Ovary (tissue), 7 donors: ENCODE measurements at regions not wholly inside any gene's neighbourhood (a gene's known extent, or its start where the extent isn't known, plus 50 kb on each side); places are given as distances from the start of the nearest gene placed in this dataset.

Source experiments
- DNase-seq, 5 donors: peaks; one replicate each; pipeline ENCODE4 v3.0.0-alpha.2; 2019 to 2020
- H3K27ac ChIP-seq, 2 donors: fragments of 200-600 bp; one replicate each; pipeline versions ENCODE4 v1.5.1 to v1.8.0; 2019 to 2022
- H3K27me3 ChIP-seq: fragments of 200-600 bp; one replicate; pipeline ENCODE4 v1.8.0; 2022
- H3K36me3 ChIP-seq: fragments of 200-600 bp; sonication (generic); one replicate; pipeline ENCODE4 v1.5.1; 2019
- H3K4me1 ChIP-seq: one replicate; pipeline ENCODE4 v1.8.1; 2013; ENCODE audit warnings: mild to moderate bottlenecking, moderate library complexity; ENCODE audit not compliant: insufficient read depth
- H3K4me3 ChIP-seq: fragments of 200-600 bp; sonication (generic); one replicate; pipeline ENCODE4 v1.5.1; 2017
- H3K9me3 ChIP-seq, 2 donors: fragments of 200-600 bp in 1 of 2; sonication (generic) in 1 of 2; one replicate each; pipeline versions ENCODE4 v1.5.1 to v1.8.1; 2013 to 2019; ENCODE audit warnings: mild to moderate bottlenecking in 1 of 2, moderate library complexity in 1 of 2
- EP300 ChIP-seq: sonication (generic); formaldehyde crosslinking; IDR thresholded peaks from one replicate; pipeline ENCODE4 v1.6.1; 2017; ENCODE audit warnings: antibody characterized with exemption
- POLR2A ChIP-seq: fragments of 450-650 bp; IDR thresholded peaks from one replicate; pipeline ENCODE4 v1.6.1; 2017; ENCODE audit warnings: antibody characterized with exemption, mild to moderate bottlenecking, moderate library complexity
- WGBS, 3 donors: extraction: QIAGEN DNeasy Blood & Tissue Kit in 1 of 3; methylation state at CpG; one replicate each; pipeline versions ENCODE4 v1.1.5 to v1.1.7; 2013 to 2017; 5-methylcytosine and 5-hydroxymethylcytosine counted together
- intact Hi-C, 4 donors: fragments of 100-400 bp; cut with DNase I; formaldehyde crosslinking; loops; one replicate each; pipeline versions ENCODE4 v1.11.0 to v1.15.1; 2022 to 2023
- TF ChIP-seq, protein P1 (sequence below), 3 donors: fragments of 450-650 bp in 2 of 3; fragments of 200-600 bp in 1 of 3; IDR thresholded peaks; one replicate each; pipeline versions ENCODE4 v1.5.1 to v1.8.0; 2016 to 2022; ENCODE audit warnings: antibody characterized with exemption in 3 of 3, mild to moderate bottlenecking in 1 of 3
- donor health status: DM: no; HTN: no; CAD: no; lungs with moderate emphysema.
- donor health status: DM: no; HTN: no; CAD: no.
- donor health status: Bipolar disorder and iron deficiency.
- donor health status: DM: no; HTN: no; CAD: no.
- donor health status: DM: yes; HTN: yes; CAD: no.

- Histone ChIP-seq H3K9me3 (no peaks in the 10 kb centered on the region), H3K27me3 (no peaks in the 10 kb centered on the region), H3K27ac (no peak overlapping the region), H3K4me3 (no peak overlapping the region), H3K4me1 (peaks cover 6% of the 10 kb centered on the region), H3K36me3 (no peaks in the 10 kb centered on the region)
- no peak for TF ChIP-seq EP300
- TF ChIP-seq, protein P1, sequence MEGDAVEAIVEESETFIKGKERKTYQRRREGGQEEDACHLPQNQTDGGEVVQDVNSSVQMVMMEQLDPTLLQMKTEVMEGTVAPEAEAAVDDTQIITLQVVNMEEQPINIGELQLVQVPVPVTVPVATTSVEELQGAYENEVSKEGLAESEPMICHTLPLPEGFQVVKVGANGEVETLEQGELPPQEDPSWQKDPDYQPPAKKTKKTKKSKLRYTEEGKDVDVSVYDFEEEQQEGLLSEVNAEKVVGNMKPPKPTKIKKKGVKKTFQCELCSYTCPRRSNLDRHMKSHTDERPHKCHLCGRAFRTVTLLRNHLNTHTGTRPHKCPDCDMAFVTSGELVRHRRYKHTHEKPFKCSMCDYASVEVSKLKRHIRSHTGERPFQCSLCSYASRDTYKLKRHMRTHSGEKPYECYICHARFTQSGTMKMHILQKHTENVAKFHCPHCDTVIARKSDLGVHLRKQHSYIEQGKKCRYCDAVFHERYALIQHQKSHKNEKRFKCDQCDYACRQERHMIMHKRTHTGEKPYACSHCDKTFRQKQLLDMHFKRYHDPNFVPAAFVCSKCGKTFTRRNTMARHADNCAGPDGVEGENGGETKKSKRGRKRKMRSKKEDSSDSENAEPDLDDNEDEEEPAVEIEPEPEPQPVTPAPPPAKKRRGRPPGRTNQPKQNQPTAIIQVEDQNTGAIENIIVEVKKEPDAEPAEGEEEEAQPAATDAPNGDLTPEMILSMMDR (IDR thresholded peaks at IDR 0.05), result no peak
- no peak for TF ChIP-seq POLR2A
- DNase-seq, result no peak
- intact Hi-C loops, result no loop called here
- WGBS, 3 donors, result 11 to 18% (median 15%) methylated on average over 1 of the region's 1 CpG
Measured at GRCh38 chr2:224242561-224242960, 159.3 kb downstream of the FAM124B start.

DNA sequence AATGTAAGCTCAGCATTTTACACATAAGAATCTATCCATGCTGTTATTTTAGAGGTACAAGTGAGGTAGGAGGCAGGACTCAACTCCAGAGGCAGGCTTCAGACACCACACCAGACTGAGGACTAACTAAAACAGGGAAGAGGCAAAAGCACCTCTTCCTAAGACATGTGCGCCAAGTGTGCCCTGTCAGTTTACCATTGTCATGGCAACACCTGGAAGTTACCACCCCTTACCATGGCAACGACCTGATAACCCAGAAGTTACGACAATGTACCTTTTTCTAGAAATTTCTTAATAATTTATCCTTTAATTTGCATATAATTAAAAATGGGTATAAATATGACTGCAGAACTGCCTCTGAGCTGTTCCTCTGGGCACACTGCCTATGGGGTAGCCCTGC is 160.1 kb downstream of the FAM124B start:
- WGBS, 3 donors, result 82 to 86% (median 84%) methylated on average over 3 of the region's 3 CpGs
- H3K4me1 ChIP-seq, result peaks cover 6% of the 10 kb centered on the region
- no peak for DNase-seq
- no peaks in the 10 kb centered on the region for H3K9me3 ChIP-seq
- no peak overlapping the region for H3K4me3 ChIP-seq
- no peak for TF ChIP-seq EP300
- H3K27ac ChIP-seq, result no peak overlapping the region
- intact Hi-C loops, result no loop called here
- no peaks in the 10 kb centered on the region for H3K36me3 ChIP-seq
- H3K27me3 ChIP-seq, result no peaks in the 10 kb centered on the region

DNA sequence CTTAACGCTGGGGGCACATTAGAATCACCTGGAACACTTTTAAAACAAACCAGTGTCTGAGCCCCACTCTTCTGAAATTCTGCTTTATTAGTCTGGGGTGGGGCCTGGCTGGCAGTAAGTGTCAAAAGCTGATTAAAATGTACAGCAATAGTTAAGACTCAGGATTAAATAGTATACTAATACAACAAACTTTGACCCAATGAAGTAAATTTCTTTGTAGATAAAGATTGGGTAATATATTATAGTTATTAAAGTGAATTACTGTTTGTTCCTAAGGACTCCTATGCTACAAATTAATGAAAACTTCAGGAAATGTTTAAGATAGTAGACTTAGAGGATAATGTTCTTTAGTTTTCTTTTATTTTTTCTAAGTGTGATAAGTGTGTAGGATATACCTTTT is 160.9 kb downstream of the FAM124B start:
- Histone ChIP-seq H3K36me3 (no peaks in the 10 kb centered on the region), H3K9me3 (no peaks in the 10 kb centered on the region), H3K4me1 (peaks cover 6% of the 10 kb centered on the region), H3K4me3 (no peak overlapping the region), H3K27ac (peak overlapping the region in 1 of 2 donors; percentile 11), H3K27me3 (no peaks in the 10 kb centered on the region)
- no peak for DNase-seq
- intact Hi-C loops, result no loop called here
- 9 to 20% (median 15%) methylated on average over 1 of the region's 1 CpG for WGBS, 3 donors
- TF ChIP-seq POLR2A (no peak), EP300 (no peak)
- TF ChIP-seq, protein P1 (IDR thresholded peaks at IDR 0.05), result no peak

GRCh38 chr2:224223851-224224555 is 177.9 kb downstream of the FAM124B start:
- H3K4me1 ChIP-seq, result peaks cover 6% of the 10 kb centered on the region
- 32 to 39% (median 37%) methylated on average over 2 of the region's 2 CpGs for WGBS, 3 donors
- H3K36me3 ChIP-seq, result no peaks in the 10 kb centered on the region
- no peak for DNase-seq
- H3K9me3 ChIP-seq, result no peaks in the 10 kb centered on the region
- no peaks in the 10 kb centered on the region for H3K27me3 ChIP-seq
- intact Hi-C loops, result no loop called here
- peak overlapping the region in 1 of 2 donors; percentile 38 for H3K27ac ChIP-seq
- H3K4me3 ChIP-seq, result no peak overlapping the region
- no peak for TF ChIP-seq POLR2A
- TF ChIP-seq, protein P1 (IDR thresholded peaks at IDR 0.05), result no peak
- TF ChIP-seq EP300, result no peak

- Histone ChIP-seq H3K36me3 (no peaks in the 10 kb centered on the region), H3K4me3 (no peak overlapping the region), H3K9me3 (no peaks in the 10 kb centered on the region), H3K27me3 (no peaks in the 10 kb centered on the region), H3K4me1 (peaks cover 6% of the 10 kb centered on the region), H3K27ac (no peak overlapping the region)
- intact Hi-C loops, result no loop called here
- DNase-seq, result no peak
- WGBS, 3 donors, result 0 to 14% (median 11%) methylated on average over 1 of the region's 1 CpG
- TF ChIP-seq, protein P1 (IDR thresholded peaks at IDR 0.05), result no peak
- TF ChIP-seq EP300 (no peak), POLR2A (no peak)
Measured at GRCh38 chr2:224222974-224223373, 178.9 kb downstream of the FAM124B start.
